Stomach (tissue), 4 donors: ENCODE measurements at regions not wholly inside any gene's neighbourhood (a gene's known extent, or its start where the extent isn't known, plus 50 kb on each side); places are given as distances from the start of the nearest gene placed in this dataset.
"Not testable (repeated sequence)": the region's sequence is repeated elsewhere in the genome, so short reads cannot be mapped to it uniquely, and the experiment has no call there.

Experiments used
- EP300 ChIP-seq: sonication (generic); formaldehyde crosslinking; IDR thresholded peaks from one replicate; pipeline ENCODE4 v1.6.1; 2017; ENCODE audit warnings: antibody characterized with exemption
- POLR2A ChIP-seq, 4 donors: fragments of 450-650 bp; IDR thresholded peaks; one replicate each; pipeline ENCODE4 v1.6.1; 2016; ENCODE audit warnings: antibody characterized with exemption in 4 of 4, control low read depth in 2 of 4, mild to moderate bottlenecking in 1 of 4, moderate library complexity in 1 of 4
- POLR2AphosphoS5 ChIP-seq, 3 donors: sonication (generic); formaldehyde crosslinking; IDR thresholded peaks; one replicate each; pipeline ENCODE4 v1.6.1; 2016; ENCODE audit warnings: antibody characterized with exemption in 3 of 3
- TF ChIP-seq, protein P1 (sequence below), 7 experiments: fragments of 450-650 bp in 4 of 7; fragments of 200-600 bp in 3 of 7; sonication (generic) in 3 of 7; IDR thresholded peaks; one replicate each; pipeline ENCODE4 v1.5.1; 2016 to 2019; ENCODE audit warnings: antibody characterized with exemption in 7 of 7, control low read depth in 2 of 7, mild to moderate bottlenecking in 1 of 7

DNA sequence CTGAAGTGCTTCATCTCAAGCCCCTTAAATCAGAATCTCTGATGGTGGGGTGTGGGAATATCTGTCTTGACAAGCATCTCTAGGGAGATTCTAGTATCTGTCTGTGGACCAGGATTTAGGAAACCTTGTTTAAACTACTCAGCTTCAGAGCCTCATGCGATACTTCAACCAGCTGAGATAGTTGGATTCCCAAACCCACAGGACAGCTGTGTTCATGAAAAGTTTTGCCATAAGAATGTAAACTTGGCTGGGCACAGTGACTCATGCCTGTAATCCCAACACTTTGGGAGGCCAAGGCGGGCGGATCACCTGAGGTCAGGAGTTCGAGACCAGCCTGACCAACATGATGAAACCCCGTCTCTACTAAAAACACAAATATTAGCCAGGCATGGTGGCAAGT is 395.1 kb downstream of the BCOR start:
- TF ChIP-seq POLR2A (IDR thresholded peaks at IDR 0.05); EP300; POLR2AphosphoS5 (IDR thresholded peaks at IDR 0.05): not testable (repeated sequence)
- TF ChIP-seq, protein P1, sequence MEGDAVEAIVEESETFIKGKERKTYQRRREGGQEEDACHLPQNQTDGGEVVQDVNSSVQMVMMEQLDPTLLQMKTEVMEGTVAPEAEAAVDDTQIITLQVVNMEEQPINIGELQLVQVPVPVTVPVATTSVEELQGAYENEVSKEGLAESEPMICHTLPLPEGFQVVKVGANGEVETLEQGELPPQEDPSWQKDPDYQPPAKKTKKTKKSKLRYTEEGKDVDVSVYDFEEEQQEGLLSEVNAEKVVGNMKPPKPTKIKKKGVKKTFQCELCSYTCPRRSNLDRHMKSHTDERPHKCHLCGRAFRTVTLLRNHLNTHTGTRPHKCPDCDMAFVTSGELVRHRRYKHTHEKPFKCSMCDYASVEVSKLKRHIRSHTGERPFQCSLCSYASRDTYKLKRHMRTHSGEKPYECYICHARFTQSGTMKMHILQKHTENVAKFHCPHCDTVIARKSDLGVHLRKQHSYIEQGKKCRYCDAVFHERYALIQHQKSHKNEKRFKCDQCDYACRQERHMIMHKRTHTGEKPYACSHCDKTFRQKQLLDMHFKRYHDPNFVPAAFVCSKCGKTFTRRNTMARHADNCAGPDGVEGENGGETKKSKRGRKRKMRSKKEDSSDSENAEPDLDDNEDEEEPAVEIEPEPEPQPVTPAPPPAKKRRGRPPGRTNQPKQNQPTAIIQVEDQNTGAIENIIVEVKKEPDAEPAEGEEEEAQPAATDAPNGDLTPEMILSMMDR (IDR thresholded peaks at IDR 0.05), result not testable (repeated sequence)
